HG03196 (cell line): ENCODE measurements at regions not wholly inside any gene's neighbourhood (a gene's known extent, or its start where the extent isn't known, plus 50 kb on each side); places are given as distances from the start of the nearest gene placed in this dataset.
"Not testable (repeated sequence)": the region's sequence is repeated elsewhere in the genome, so short reads cannot be mapped to it uniquely, and the experiment has no call there.

Experiments used
- ATAC-seq: cut with Tn5 transposase; IDR thresholded peaks from one replicate; pipeline ENCODE4 v1.9.1; 2021; ENCODE audit not compliant: unreplicated experiment

DNA sequence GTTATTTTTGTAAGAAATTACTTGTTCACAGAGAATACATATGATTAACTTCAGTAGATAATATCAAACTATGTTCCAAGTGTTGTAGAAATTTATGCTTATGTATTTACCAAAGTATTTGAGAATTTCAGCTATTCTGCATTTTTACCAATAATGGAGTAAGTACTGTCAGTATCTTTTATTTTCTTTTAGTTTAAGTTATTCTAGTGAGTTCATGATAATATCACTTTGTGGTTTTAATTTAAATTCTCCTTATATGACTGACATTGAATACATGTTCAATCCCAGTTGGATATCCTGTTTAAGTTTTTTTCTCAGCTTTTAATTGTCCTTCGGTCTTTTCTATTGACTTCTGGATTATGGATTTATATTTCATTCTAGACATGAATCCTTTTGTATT is 1024.6 kb downstream of the EFNA5 start:
- ATAC-seq = no peak

GRCh38 chr5:106640511-106640910 is 1030.2 kb downstream of the EFNA5 start:
- no peak for ATAC-seq

DNA sequence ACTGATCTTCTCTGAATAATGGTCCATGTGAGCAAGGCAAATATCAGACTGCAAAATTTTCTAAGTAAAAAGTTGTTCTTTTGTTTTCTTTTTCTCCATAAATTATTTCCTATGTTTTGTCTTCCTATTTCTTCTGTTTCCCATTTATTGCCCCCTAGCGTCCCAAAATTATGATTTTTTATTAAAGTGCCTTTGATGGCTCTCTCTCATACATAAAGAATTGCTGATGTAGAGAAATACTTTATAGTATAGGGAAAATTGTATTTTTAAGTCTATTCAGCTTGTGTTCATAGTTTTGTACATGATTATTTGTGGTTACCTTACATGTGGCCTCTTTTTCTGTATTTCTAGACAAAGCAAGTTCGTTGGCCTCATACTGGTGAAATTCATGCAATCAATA is 1031.2 kb downstream of the EFNA5 start:
- no peak for ATAC-seq

GRCh38 chr5:106637275-106637674 is 1033.5 kb downstream of the EFNA5 start:
- ATAC-seq = no peak

- no peak for ATAC-seq
These were observed 1036.4 kb downstream of the EFNA5 start for GRCh38 chr5:106634375-106634774.

DNA sequence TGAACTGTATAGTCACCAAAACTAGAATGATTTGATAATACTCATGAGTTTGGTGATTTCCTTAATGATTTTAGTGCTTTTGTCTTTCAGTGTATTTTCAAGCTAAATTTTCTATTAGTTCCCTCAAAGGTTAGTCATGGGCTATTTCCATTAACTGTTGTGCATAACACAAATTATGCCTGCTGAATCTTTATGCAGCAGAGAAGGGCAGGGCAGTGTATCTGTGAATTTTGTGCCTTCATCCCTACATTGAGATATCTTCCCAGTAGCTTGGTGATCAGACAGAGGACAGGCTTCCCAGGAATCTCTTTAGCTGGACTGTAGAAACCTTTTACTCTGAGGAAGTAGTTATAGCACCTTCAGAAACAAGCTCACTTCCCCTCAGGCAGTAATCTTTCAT is 1036.9 kb downstream of the EFNA5 start:
- no peak for ATAC-seq

DNA sequence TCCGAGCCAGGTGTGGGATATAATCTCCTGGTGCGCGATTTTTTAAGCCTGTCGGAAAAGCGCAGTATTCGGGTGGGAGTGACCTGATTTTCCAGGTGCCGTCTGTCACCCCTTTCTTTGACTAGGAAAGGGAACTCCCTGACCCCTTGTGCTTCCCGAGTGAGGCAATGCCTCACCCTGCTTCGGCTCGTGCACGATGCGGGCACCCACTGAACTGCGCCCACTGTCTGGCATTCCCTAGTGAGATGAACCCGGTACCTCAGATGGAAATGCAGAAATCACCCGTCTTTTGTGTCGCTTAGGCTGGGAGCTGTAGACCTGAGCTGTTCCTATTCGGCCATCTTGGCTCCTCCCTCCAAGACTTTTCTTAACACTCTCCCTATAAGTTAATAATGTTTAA is 1042.3 kb downstream of the EFNA5 start:
- not testable (repeated sequence) for ATAC-seq

DNA sequence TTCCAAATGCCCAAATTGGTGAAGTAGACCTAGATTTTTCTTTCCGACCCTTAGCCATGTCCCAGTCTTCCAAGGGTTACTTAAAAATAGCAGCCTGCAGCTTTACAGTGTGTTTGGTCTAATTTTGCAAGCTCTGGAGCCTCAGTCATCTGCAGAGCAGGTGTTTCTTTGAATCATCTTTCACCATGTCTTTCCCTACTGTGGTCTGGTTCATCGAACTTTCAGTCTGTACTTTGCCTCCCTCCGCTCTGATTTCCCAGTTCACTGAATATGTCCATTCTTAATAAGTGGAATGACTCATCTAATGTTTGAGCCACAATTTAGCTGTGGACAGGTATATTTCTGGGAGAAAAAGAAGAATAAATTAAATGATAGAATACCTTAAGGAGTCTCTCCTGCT is 1060.7 kb downstream of the EFNA5 start:
- no peak for ATAC-seq

GRCh38 chr5:106601620-106602019 is 1069.1 kb downstream of the EFNA5 start:
- no peak for ATAC-seq

GRCh38 chr5:106600803-106601202 is 1069.9 kb downstream of the EFNA5 start:
- no peak for ATAC-seq

GRCh38 chr5:106595864-106596263 is 1074.9 kb downstream of the EFNA5 start:
- no peak for ATAC-seq

- no peak for ATAC-seq
These were observed 1086.5 kb downstream of the EFNA5 start for GRCh38 chr5:106584268-106584667.

GRCh38 chr5:106578736-106579135 is 1092.0 kb downstream of the EFNA5 start:
- no peak for ATAC-seq

- ATAC-seq = no peak
These were observed 1095.9 kb downstream of the EFNA5 start for GRCh38 chr5:106574820-106575219.

DNA sequence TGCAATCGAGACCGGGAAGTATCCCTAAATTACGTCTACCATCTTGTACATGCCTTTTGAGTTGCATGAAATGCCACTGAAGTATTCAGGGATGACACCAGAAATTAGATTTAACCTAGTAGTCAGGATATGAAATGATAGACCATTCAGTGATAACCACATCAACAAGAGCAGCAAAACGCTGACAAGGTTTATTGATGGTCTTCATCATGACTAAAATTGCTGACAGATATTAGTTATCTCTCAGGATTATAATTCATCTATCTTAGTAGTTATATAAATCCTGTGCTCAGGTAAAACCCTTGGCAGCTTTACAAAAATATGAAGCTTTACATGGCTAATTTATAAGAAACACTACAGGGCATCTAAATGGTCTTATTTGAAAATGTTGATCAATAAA is 1104.7 kb downstream of the EFNA5 start:
- no peak for ATAC-seq

DNA sequence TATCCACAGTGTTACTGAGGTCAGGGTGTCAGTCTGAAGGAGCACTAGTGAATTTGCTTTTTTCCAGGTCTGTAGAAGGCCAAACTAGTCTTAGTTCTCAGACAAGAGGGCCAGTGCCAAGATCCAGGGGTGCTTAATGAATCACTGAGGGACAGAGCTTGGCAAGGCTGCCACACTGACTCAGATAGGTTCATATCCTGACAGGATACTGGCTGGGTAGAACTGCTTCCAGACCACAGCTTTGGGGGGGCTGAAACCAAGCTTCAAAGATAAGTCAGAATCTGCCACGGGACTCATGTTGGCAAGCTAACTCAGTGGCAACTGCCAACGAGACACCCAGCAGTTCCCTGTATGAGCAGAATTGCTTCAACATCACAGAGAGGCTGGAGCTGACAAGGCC is 1125.4 kb downstream of the EFNA5 start:
- no peak for ATAC-seq

DNA sequence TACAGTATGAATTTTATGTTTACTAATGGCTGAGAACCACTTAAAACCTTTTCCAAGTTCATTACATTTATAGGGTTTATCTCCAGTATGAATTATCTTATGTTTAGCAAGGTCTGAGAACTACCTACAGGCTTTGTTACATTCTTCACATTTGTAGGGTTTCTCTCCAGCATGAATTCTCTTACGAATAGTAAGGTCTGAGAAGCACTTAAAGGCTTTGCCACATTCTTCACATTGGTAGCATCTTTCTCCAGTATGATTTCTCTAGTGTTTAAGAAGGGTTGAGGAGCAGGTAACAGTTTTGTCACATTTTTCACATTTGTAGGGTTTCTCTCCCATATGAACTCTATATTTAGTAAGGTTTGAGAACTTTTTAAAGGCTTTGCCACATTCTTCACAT is 1127.4 kb downstream of the EFNA5 start:
- ATAC-seq = no peak

GRCh38 chr5:106530150-106530549 is 1140.6 kb downstream of the EFNA5 start:
- ATAC-seq = no peak

DNA sequence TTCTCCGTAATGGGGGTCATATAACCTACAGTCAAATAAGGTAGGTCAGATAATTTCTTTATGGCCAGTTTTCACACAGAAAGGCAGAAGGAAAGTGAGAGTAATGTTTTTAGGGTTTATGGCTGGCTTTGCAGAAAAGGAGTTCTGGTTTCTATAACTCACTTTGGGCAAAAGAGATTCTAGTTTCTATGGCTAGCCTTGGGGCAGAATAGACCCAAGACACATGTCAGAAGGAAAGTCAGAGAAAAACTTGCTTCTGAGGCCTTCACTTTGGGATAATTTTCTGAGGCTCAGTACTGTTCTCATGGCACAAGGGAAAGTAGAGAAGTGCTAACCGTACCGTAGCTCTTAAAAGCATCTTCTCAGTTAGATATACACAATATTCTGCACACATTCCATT is 1145.3 kb downstream of the EFNA5 start:
- no peak for ATAC-seq

- ATAC-seq = no peak
These were observed 1146.9 kb downstream of the EFNA5 start for GRCh38 chr5:106523852-106524251.

- ATAC-seq = no peak
These were observed 1148.4 kb downstream of the EFNA5 start for GRCh38 chr5:106522296-106522695.

DNA sequence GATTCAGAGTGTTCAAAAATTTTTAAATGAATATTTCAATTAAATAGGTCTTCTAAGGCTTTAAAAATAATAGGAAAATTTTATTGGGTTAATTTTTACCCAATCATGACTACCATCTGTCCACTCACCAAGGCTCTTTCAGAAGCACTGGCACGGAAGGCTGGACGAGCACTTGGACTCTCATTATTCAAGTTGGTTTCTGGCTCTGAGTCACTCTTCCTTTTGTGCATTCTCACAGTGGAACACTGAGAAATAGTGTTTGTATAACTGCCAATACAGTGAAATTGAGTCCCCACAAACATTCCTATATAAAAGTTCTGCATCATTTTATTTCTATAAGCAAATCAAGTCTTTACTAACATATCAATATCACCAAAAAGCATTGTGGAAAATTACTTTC is 1149.0 kb downstream of the EFNA5 start:
- no peak for ATAC-seq

GRCh38 chr5:106510321-106510720 is 1160.4 kb downstream of the EFNA5 start:
- ATAC-seq = no peak

DNA sequence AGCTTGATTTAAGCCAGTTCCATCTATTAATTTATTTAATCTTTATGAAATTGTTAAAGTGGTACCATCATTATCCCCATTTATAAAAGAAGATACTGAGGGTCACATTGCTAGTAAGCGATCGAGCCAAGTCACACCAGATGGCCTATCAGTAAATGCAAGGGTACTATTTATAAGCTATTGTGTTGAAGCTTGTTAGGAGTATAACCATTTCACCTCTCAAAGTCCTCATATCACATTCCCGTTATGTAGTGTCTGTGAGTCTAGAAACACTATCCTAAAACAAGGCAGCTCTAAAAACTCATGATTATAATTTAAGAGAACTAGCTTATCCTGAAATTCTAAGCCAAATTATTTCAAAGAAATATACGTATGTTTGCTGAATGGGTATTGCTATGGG is 1161.8 kb downstream of the EFNA5 start:
- ATAC-seq = no peak
